Ovary (tissue), 3 donors: ENCODE measurements at regions not wholly inside any gene's neighbourhood (a gene's known extent, or its start where the extent isn't known, plus 50 kb on each side); places are given as distances from the start of the nearest gene placed in this dataset.

Experiments used
- CTCF ChIP-seq, 3 donors: fragments of 450-650 bp in 2 of 3; fragments of 200-600 bp in 1 of 3; IDR thresholded peaks; one replicate each; pipeline versions ENCODE4 v1.5.1 to v1.8.0; 2016 to 2022; ENCODE audit warnings: antibody characterized with exemption in 3 of 3, mild to moderate bottlenecking in 1 of 3
- EP300 ChIP-seq: sonication (generic); formaldehyde crosslinking; IDR thresholded peaks from one replicate; pipeline ENCODE4 v1.6.1; 2017; ENCODE audit warnings: antibody characterized with exemption
- POLR2A ChIP-seq: fragments of 450-650 bp; IDR thresholded peaks from one replicate; pipeline ENCODE4 v1.6.1; 2017; ENCODE audit warnings: antibody characterized with exemption, mild to moderate bottlenecking, moderate library complexity
- donor health status: DM: no; HTN: no; CAD: no.

- TF ChIP-seq CTCF (IDR thresholded peaks at IDR 0.05) (no peak), POLR2A (no peak), EP300 (no peak)
Measured at GRCh38 chr10:43781480-43782361, 133.0 kb upstream of the ZNF32 start.
